Testis (tissue), 2 donors: ENCODE measurements at regions not wholly inside any gene's neighbourhood (a gene's known extent, or its start where the extent isn't known, plus 50 kb on each side); places are given as distances from the start of the nearest gene placed in this dataset.

Experiments
- DNase-seq: peaks from one replicate; pipeline ENCODE4 v3.0.0-alpha.2; 2019
- H3K27ac ChIP-seq, 2 donors: fragments of 200-600 bp; sonication (generic); one replicate each; pipeline ENCODE4 v1.5.1; 2019
- H3K27me3 ChIP-seq: fragments of 200-600 bp; sonication (generic); one replicate; pipeline ENCODE4 v1.5.1; 2019
- H3K36me3 ChIP-seq: fragments of 200-600 bp; sonication (generic); one replicate; pipeline ENCODE4 v1.5.1; 2017; ENCODE audit warnings: low read depth; ENCODE audit errors: missing control alignments
- H3K4me1 ChIP-seq: fragments of 200-600 bp; sonication (generic); one replicate; pipeline ENCODE4 v1.5.1; 2019
- H3K4me3 ChIP-seq, 2 donors: fragments of 200-600 bp; sonication (generic); one replicate each; pipeline ENCODE4 v1.5.1; 2017 to 2019
- H3K9me3 ChIP-seq: fragments of 200-600 bp; sonication (generic); one replicate; pipeline ENCODE4 v1.5.1; 2017
- CTCF ChIP-seq, 3 experiments: fragments of 450-650 bp in 2 of 3; fragments of 200-600 bp in 1 of 3; sonication (generic) in 1 of 3; IDR thresholded peaks; one replicate each; pipeline ENCODE4 v1.5.1; 2016 to 2019; ENCODE audit warnings: antibody characterized with exemption in 3 of 3, mild to moderate bottlenecking in 2 of 3, moderate library complexity in 1 of 3
- POLR2A ChIP-seq: fragments of 450-650 bp; IDR thresholded peaks from one replicate; pipeline ENCODE4 v1.6.1; 2017; ENCODE audit warnings: antibody characterized with exemption, mild to moderate bottlenecking, moderate library complexity
- WGBS, 2 donors: methylation state at CpG; one replicate each; pipeline ENCODE4 v1.1.5; 2018; 5-methylcytosine and 5-hydroxymethylcytosine counted together
- intact Hi-C: fragments of 100-400 bp; cut with DNase I; formaldehyde crosslinking; loops from one replicate; pipeline ENCODE4 v1.15.1; 2023; ENCODE audit warnings: low total_unique reads

GRCh38 chr4:52370576-52370975 lies 288.5 kb downstream of the USP46 start:
- 92 to 94% methylated on average over 5 of the region's 5 CpGs for WGBS, 2 donors
- no peak overlapping the region for H3K4me3 ChIP-seq
- intact Hi-C loops, result loop anchor here (10.0 kb wide), 1 partner anchor 614 kb away; no protein-coding TSS in a partner anchor
- H3K27me3 ChIP-seq, result no peaks in the 10 kb centered on the region
- H3K9me3 ChIP-seq, result no peaks in the 10 kb centered on the region
- no peaks in the 10 kb centered on the region for H3K36me3 ChIP-seq
- DNase-seq, result no peak
- TF ChIP-seq POLR2A, result no peak
- TF ChIP-seq CTCF (IDR thresholded peaks at IDR 0.05), result no peak
- no peaks in the 10 kb centered on the region for H3K4me1 ChIP-seq
- H3K27ac ChIP-seq, result no peak overlapping the region

- Histone ChIP-seq H3K36me3 (no peaks in the 10 kb centered on the region), H3K27me3 (no peaks in the 10 kb centered on the region), H3K27ac (no peak overlapping the region), H3K4me1 (no peaks in the 10 kb centered on the region), H3K9me3 (no peaks in the 10 kb centered on the region), H3K4me3 (no peak overlapping the region)
- WGBS, 2 donors, result 91 to 94% methylated on average over 5 of the region's 5 CpGs
- TF ChIP-seq CTCF (IDR thresholded peaks at IDR 0.05) (no peak), POLR2A (no peak)
- DNase-seq, result no peak
- intact Hi-C loops, result loop anchor here (10.0 kb wide), 1 partner anchor 613 kb away; no protein-coding TSS in a partner anchor
Observed at GRCh38 chr4:52371841-52372240, 287.3 kb downstream of the USP46 start.

- intact Hi-C loops, result loop anchor here (10.0 kb wide), 1 partner anchor 613 kb away; no protein-coding TSS in a partner anchor
- no peak for TF ChIP-seq CTCF (IDR thresholded peaks at IDR 0.05)
- no peak for TF ChIP-seq POLR2A
- H3K4me1 ChIP-seq, result no peaks in the 10 kb centered on the region
- no peak for DNase-seq
- H3K9me3 ChIP-seq, result no peaks in the 10 kb centered on the region
- no peak overlapping the region for H3K27ac ChIP-seq
- no peak overlapping the region for H3K4me3 ChIP-seq
- H3K36me3 ChIP-seq, result no peaks in the 10 kb centered on the region
- H3K27me3 ChIP-seq, result no peaks in the 10 kb centered on the region
Observed at GRCh38 chr4:52372269-52372668, 286.8 kb downstream of the USP46 start.

- WGBS, 2 donors, result 58 to 61% methylated on average over 3 of the region's 3 CpGs
- intact Hi-C loops, result loop anchor here (10.0 kb wide), 1 partner anchor 612 kb away; no protein-coding TSS in a partner anchor
- TF ChIP-seq CTCF (IDR thresholded peaks at IDR 0.05) (no peak), POLR2A (no peak)
- Histone ChIP-seq H3K27ac (no peak overlapping the region), H3K4me1 (no peaks in the 10 kb centered on the region), H3K27me3 (no peaks in the 10 kb centered on the region), H3K9me3 (no peaks in the 10 kb centered on the region), H3K4me3 (no peak overlapping the region), H3K36me3 (no peaks in the 10 kb centered on the region)
- no peak for DNase-seq
Observed at GRCh38 chr4:52372747-52373146, 286.4 kb downstream of the USP46 start.

- no peak for DNase-seq
- no peaks in the 10 kb centered on the region for H3K36me3 ChIP-seq
- H3K9me3 ChIP-seq, result no peaks in the 10 kb centered on the region
- intact Hi-C loops, result loop anchor here (10.0 kb wide), 1 partner anchor 611 kb away; no protein-coding TSS in a partner anchor
- no peaks in the 10 kb centered on the region for H3K4me1 ChIP-seq
- TF ChIP-seq POLR2A, result no peak
- TF ChIP-seq CTCF (IDR thresholded peaks at IDR 0.05), result no peak
- no peak overlapping the region for H3K4me3 ChIP-seq
- no peak overlapping the region for H3K27ac ChIP-seq
- 86 to 90% methylated on average over 3 of the region's 3 CpGs for WGBS, 2 donors
- H3K27me3 ChIP-seq, result no peaks in the 10 kb centered on the region
Observed at GRCh38 chr4:52373650-52374049, 285.5 kb downstream of the USP46 start.
